ENCODE measurements at regions not wholly inside any gene's neighbourhood (a gene's known extent, or its start where the extent isn't known, plus 50 kb on each side); places are given as distances from the start of the nearest gene placed in this dataset.

DNA sequence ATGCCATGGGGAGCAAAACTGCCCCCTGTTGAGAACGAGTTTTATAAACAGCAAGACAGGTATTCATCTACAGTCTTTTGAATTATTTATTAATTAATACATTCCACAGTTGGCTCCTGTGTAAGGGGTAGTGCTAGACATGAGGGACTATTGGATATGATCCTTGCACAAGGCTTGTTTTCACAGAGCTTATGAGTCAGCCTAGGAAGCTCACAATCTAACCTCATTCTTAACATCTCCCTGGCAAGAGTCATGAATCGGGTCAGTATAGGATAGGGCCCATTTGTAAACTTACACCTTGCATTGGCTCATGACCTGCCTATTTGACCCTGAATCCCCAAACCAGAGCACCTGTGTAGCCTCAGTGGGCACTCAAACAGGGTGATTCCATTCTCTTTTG is 209.1 kb upstream of the HCCS start:
- H3K79me1 ChIP-seq (ENCODE audit: low read length), result no peaks in the 10 kb centered on the region
- no peak overlapping the region for H4K8ac ChIP-seq (ENCODE audit: low read depth, low read length)
- no peak overlapping the region for H2AK5ac ChIP-seq (ENCODE audit: low read length)
- peak; percentile 3 to 48 for DNase-seq
- H3K9me3 ChIP-seq (ENCODE audit: insufficient read depth, low read depth, low read length), result no peaks in the 10 kb centered on the region
- no peak overlapping the region for H2BK12ac ChIP-seq (ENCODE audit: low read length)
- no peak overlapping the region for H3K4ac ChIP-seq (ENCODE audit: low read depth, low read length)
- H2BK120ac ChIP-seq (ENCODE audit: insufficient read depth, low read length, poor library complexity), result no peak overlapping the region
- no peak overlapping the region for H2AFZ ChIP-seq (ENCODE audit: insufficient read depth, low read length, poor library complexity)
- H2BK5ac ChIP-seq (ENCODE audit: low read depth, low read length, poor library complexity), result no peak overlapping the region
- H3K36me3 ChIP-seq (ENCODE audit: control insufficient read depth in 1 of 2, insufficient read depth in 2 of 2, low read length in 2 of 2), result no peaks in the 10 kb centered on the region
- H3K4me2 ChIP-seq (ENCODE audit: low read length), result no peak overlapping the region
- H3K18ac ChIP-seq (ENCODE audit: low read length), result no peak overlapping the region
- H3K27ac ChIP-seq (ENCODE audit: low read depth, low read length), result no peak overlapping the region
- no peak overlapping the region for H3K4me3 ChIP-seq (ENCODE audit: low read depth, low read length)
- no peak overlapping the region for H3K9ac ChIP-seq (ENCODE audit: low read length)
- no peak overlapping the region for H4K91ac ChIP-seq (ENCODE audit: low read depth, low read length)
- H3K23ac ChIP-seq (ENCODE audit: low read length), result no peak overlapping the region
- H3K27me3 ChIP-seq (ENCODE audit: insufficient read depth, low read length), result no peaks in the 10 kb centered on the region
- H3K4me1 ChIP-seq (ENCODE audit: control insufficient read depth in 1 of 2, insufficient read depth in 2 of 2, low read length in 2 of 2), result no peaks in the 10 kb centered on the region
- H3K14ac ChIP-seq (ENCODE audit: low read length), result no peak overlapping the region
- no peaks in the 10 kb centered on the region for H3K79me2 ChIP-seq (ENCODE audit: control insufficient read depth, insufficient read depth, low read length, poor library complexity)
- WGBS (ENCODE audit: extremely low coverage, insufficient coverage, insufficient read length), result no CpG with 5 or more reads among the region's 2 CpGs
- no peak overlapping the region for H4K12ac ChIP-seq (ENCODE audit: low read depth, low read length)

- Histone ChIP-seq H3K4me3 (ENCODE audit: low read depth, low read length) (no peak overlapping the region), H2BK12ac (ENCODE audit: low read length) (no peak overlapping the region), H2BK5ac (ENCODE audit: low read depth, low read length, poor library complexity) (no peak overlapping the region), H3K9me3 (ENCODE audit: insufficient read depth, low read depth, low read length) (no peaks in the 10 kb centered on the region), H4K8ac (ENCODE audit: low read depth, low read length) (no peak overlapping the region), H3K9ac (ENCODE audit: low read length) (no peak overlapping the region), H3K27ac (ENCODE audit: low read depth, low read length) (no peak overlapping the region), H4K12ac (ENCODE audit: low read depth, low read length) (no peak overlapping the region), H3K79me1 (ENCODE audit: low read length) (no peaks in the 10 kb centered on the region), H3K27me3 (ENCODE audit: insufficient read depth, low read length) (no peaks in the 10 kb centered on the region), H3K14ac (ENCODE audit: low read length) (no peak overlapping the region), H3K36me3 (ENCODE audit: control insufficient read depth in 1 of 2, insufficient read depth in 2 of 2, low read length in 2 of 2) (no peaks in the 10 kb centered on the region), H2BK120ac (ENCODE audit: insufficient read depth, low read length, poor library complexity) (no peak overlapping the region), H3K23ac (ENCODE audit: low read length) (no peak overlapping the region), H3K4ac (ENCODE audit: low read depth, low read length) (no peak overlapping the region), H3K4me2 (ENCODE audit: low read length) (no peak overlapping the region), H2AK5ac (ENCODE audit: low read length) (no peak overlapping the region), H3K4me1 (ENCODE audit: control insufficient read depth in 1 of 2, insufficient read depth in 2 of 2, low read length in 2 of 2) (no peaks in the 10 kb centered on the region), H3K79me2 (ENCODE audit: control insufficient read depth, insufficient read depth, low read length, poor library complexity) (no peaks in the 10 kb centered on the region), H2AFZ (ENCODE audit: insufficient read depth, low read length, poor library complexity) (no peak overlapping the region), H3K18ac (ENCODE audit: low read length) (no peak overlapping the region), H4K91ac (ENCODE audit: low read depth, low read length) (no peak overlapping the region)
- DNase-seq, result no peak
Measured at GRCh38 chrX:10903523-10903922, 207.6 kb upstream of the HCCS start.

DNA sequence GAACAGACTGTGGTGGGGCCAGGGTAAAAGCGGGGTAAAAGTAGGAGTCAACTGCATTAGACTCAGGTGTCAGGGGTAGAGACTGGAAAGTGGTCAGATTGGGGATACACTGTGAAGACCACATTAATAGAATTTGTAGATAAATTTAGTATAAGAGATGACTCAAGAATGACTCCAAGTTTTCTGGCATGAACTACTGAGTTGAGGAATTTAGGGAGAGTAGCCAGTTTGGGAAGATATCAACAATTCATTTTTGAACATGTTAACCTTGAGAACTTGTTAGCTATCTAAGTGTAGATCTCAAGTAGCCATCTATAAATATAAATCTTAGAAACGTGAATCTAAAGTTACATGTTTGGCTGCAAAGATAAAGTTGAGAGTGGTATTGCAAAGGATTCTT is 206.9 kb upstream of the HCCS start:
- H3K18ac ChIP-seq (ENCODE audit: low read length), result no peak overlapping the region
- DNase-seq, result no peak
- H2BK12ac ChIP-seq (ENCODE audit: low read length), result no peak overlapping the region
- WGBS (ENCODE audit: extremely low coverage, insufficient coverage, insufficient read length), result no CpG with 5 or more reads among the region's 2 CpGs
- no peak overlapping the region for H4K91ac ChIP-seq (ENCODE audit: low read depth, low read length)
- H4K8ac ChIP-seq (ENCODE audit: low read depth, low read length), result no peak overlapping the region
- no peaks in the 10 kb centered on the region for H3K9me3 ChIP-seq (ENCODE audit: insufficient read depth, low read depth, low read length)
- no peaks in the 10 kb centered on the region for H3K4me1 ChIP-seq (ENCODE audit: control insufficient read depth in 1 of 2, insufficient read depth in 2 of 2, low read length in 2 of 2)
- H3K79me2 ChIP-seq (ENCODE audit: control insufficient read depth, insufficient read depth, low read length, poor library complexity), result no peaks in the 10 kb centered on the region
- no peak overlapping the region for H3K14ac ChIP-seq (ENCODE audit: low read length)
- H2AFZ ChIP-seq (ENCODE audit: insufficient read depth, low read length, poor library complexity), result no peak overlapping the region
- H3K4me2 ChIP-seq (ENCODE audit: low read length), result no peak overlapping the region
- H3K9ac ChIP-seq (ENCODE audit: low read length), result no peak overlapping the region
- H3K4ac ChIP-seq (ENCODE audit: low read depth, low read length), result no peak overlapping the region
- no peaks in the 10 kb centered on the region for H3K79me1 ChIP-seq (ENCODE audit: low read length)
- H4K12ac ChIP-seq (ENCODE audit: low read depth, low read length), result no peak overlapping the region
- no peak overlapping the region for H3K4me3 ChIP-seq (ENCODE audit: low read depth, low read length)
- H3K27ac ChIP-seq (ENCODE audit: low read depth, low read length), result no peak overlapping the region
- no peak overlapping the region for H2BK120ac ChIP-seq (ENCODE audit: insufficient read depth, low read length, poor library complexity)
- no peak overlapping the region for H3K23ac ChIP-seq (ENCODE audit: low read length)
- H3K36me3 ChIP-seq (ENCODE audit: control insufficient read depth in 1 of 2, insufficient read depth in 2 of 2, low read length in 2 of 2), result no peaks in the 10 kb centered on the region
- no peak overlapping the region for H2BK5ac ChIP-seq (ENCODE audit: low read depth, low read length, poor library complexity)
- no peaks in the 10 kb centered on the region for H3K27me3 ChIP-seq (ENCODE audit: insufficient read depth, low read length)
- H2AK5ac ChIP-seq (ENCODE audit: low read length), result no peak overlapping the region

GRCh38 chrX:10906866-10907265 is 204.3 kb upstream of the HCCS start:
- no peak overlapping the region for H4K91ac ChIP-seq (ENCODE audit: low read depth, low read length)
- H2BK12ac ChIP-seq (ENCODE audit: low read length), result no peak overlapping the region
- no peak overlapping the region for H2BK120ac ChIP-seq (ENCODE audit: insufficient read depth, low read length, poor library complexity)
- H2BK5ac ChIP-seq (ENCODE audit: low read depth, low read length, poor library complexity), result no peak overlapping the region
- no peak overlapping the region for H3K18ac ChIP-seq (ENCODE audit: low read length)
- no peak for DNase-seq
- no peaks in the 10 kb centered on the region for H3K36me3 ChIP-seq (ENCODE audit: control insufficient read depth in 1 of 2, insufficient read depth in 2 of 2, low read length in 2 of 2)
- no peak overlapping the region for H3K23ac ChIP-seq (ENCODE audit: low read length)
- no peaks in the 10 kb centered on the region for H3K4me1 ChIP-seq (ENCODE audit: control insufficient read depth in 1 of 2, insufficient read depth in 2 of 2, low read length in 2 of 2)
- H3K4ac ChIP-seq (ENCODE audit: low read depth, low read length), result no peak overlapping the region
- H3K79me1 ChIP-seq (ENCODE audit: low read length), result no peaks in the 10 kb centered on the region
- no peaks in the 10 kb centered on the region for H3K27me3 ChIP-seq (ENCODE audit: insufficient read depth, low read length)
- no peak overlapping the region for H2AFZ ChIP-seq (ENCODE audit: insufficient read depth, low read length, poor library complexity)
- no peak overlapping the region for H2AK5ac ChIP-seq (ENCODE audit: low read length)
- no peak overlapping the region for H4K8ac ChIP-seq (ENCODE audit: low read depth, low read length)
- no peak overlapping the region for H4K12ac ChIP-seq (ENCODE audit: low read depth, low read length)
- H3K14ac ChIP-seq (ENCODE audit: low read length), result no peak overlapping the region
- no peaks in the 10 kb centered on the region for H3K79me2 ChIP-seq (ENCODE audit: control insufficient read depth, insufficient read depth, low read length, poor library complexity)
- H3K9ac ChIP-seq (ENCODE audit: low read length), result no peak overlapping the region
- H3K27ac ChIP-seq (ENCODE audit: low read depth, low read length), result no peak overlapping the region
- no peak overlapping the region for H3K4me3 ChIP-seq (ENCODE audit: low read depth, low read length)
- H3K4me2 ChIP-seq (ENCODE audit: low read length), result no peak overlapping the region
- WGBS (ENCODE audit: extremely low coverage, insufficient coverage, insufficient read length), result no CpG with 5 or more reads among the region's 1 CpG
- H3K9me3 ChIP-seq (ENCODE audit: insufficient read depth, low read depth, low read length), result no peaks in the 10 kb centered on the region

DNA sequence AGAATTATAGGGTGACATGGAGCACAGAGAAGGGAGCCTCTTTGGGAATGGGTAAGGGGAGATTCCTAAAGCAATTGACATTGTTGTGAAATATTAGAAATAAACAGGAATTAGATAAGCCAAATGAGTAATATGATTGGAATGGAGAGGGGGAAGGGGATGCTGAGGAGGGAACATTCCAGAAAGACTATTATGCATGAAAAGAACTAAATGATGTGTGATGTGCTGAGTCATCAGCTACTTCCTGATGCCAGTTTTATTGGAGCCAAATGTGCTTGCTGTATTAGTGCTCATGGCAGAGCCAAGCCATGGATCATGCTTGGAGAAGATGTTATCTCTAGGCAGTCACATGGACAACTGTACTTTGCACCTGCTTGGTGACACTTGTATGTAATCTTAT is 189.0 kb upstream of the HCCS start:
- no peaks in the 10 kb centered on the region for H3K36me3 ChIP-seq (ENCODE audit: control insufficient read depth in 1 of 2, insufficient read depth in 2 of 2, low read length in 2 of 2)
- no peak overlapping the region for H3K14ac ChIP-seq (ENCODE audit: low read length)
- H3K79me1 ChIP-seq (ENCODE audit: low read length), result no peaks in the 10 kb centered on the region
- H3K4me3 ChIP-seq (ENCODE audit: low read depth, low read length), result no peak overlapping the region
- H4K91ac ChIP-seq (ENCODE audit: low read depth, low read length), result no peak overlapping the region
- no peak overlapping the region for H3K27ac ChIP-seq (ENCODE audit: low read depth, low read length)
- peaks cover 2 to 4% of the 10 kb centered on the region in 2 experiments for H3K4me1 ChIP-seq (ENCODE audit: control insufficient read depth in 1 of 2, insufficient read depth in 2 of 2, low read length in 2 of 2)
- no peak overlapping the region for H2BK120ac ChIP-seq (ENCODE audit: insufficient read depth, low read length, poor library complexity)
- DNase-seq, result no peak
- no peak overlapping the region for H4K8ac ChIP-seq (ENCODE audit: low read depth, low read length)
- no peak overlapping the region for H4K12ac ChIP-seq (ENCODE audit: low read depth, low read length)
- no peak overlapping the region for H2AK5ac ChIP-seq (ENCODE audit: low read length)
- H2AFZ ChIP-seq (ENCODE audit: insufficient read depth, low read length, poor library complexity), result no peak overlapping the region
- no peaks in the 10 kb centered on the region for H3K9me3 ChIP-seq (ENCODE audit: insufficient read depth, low read depth, low read length)
- no peak overlapping the region for H3K18ac ChIP-seq (ENCODE audit: low read length)
- no peak overlapping the region for H2BK5ac ChIP-seq (ENCODE audit: low read depth, low read length, poor library complexity)
- peaks cover 1% of the 10 kb centered on the region for H3K79me2 ChIP-seq (ENCODE audit: control insufficient read depth, insufficient read depth, low read length, poor library complexity)
- H3K23ac ChIP-seq (ENCODE audit: low read length), result no peak overlapping the region
- no peak overlapping the region for H3K9ac ChIP-seq (ENCODE audit: low read length)
- no peaks in the 10 kb centered on the region for H3K27me3 ChIP-seq (ENCODE audit: insufficient read depth, low read length)
- H2BK12ac ChIP-seq (ENCODE audit: low read length), result no peak overlapping the region
- H3K4me2 ChIP-seq (ENCODE audit: low read length), result no peak overlapping the region
- H3K4ac ChIP-seq (ENCODE audit: low read depth, low read length), result no peak overlapping the region

Measured in trophoblast cell (in vitro differentiated cells and primary cell).